ENCODE measurements at regions not wholly inside any gene's neighbourhood (a gene's known extent, or its start where the extent isn't known, plus 50 kb on each side); places are given as distances from the start of the nearest gene placed in this dataset.

- Histone ChIP-seq H3K27ac (ENCODE audit: control insufficient read depth, insufficient read depth) (no peak overlapping the region), H2AFZ (ENCODE audit: control insufficient read depth, low read depth, low read length) (no peak overlapping the region), H3K27me3 (replicated peaks in 1 of 2; ENCODE audit: control insufficient read depth in 2 of 2, insufficient read depth in 2 of 2, low read length in 1 of 2) (no peaks in the 10 kb centered on the region), H3K79me2 (ENCODE audit: control insufficient read depth, insufficient read depth, low read length) (no peaks in the 10 kb centered on the region), H3K4me2 (ENCODE audit: control insufficient read depth, insufficient read depth) (no peak overlapping the region), H3K4me1 (ENCODE audit: control insufficient read depth, insufficient read depth, low read length) (no peaks in the 10 kb centered on the region), H3K9ac (ENCODE audit: control insufficient read depth, insufficient read depth, low read length) (no peak overlapping the region), H4K20me1 (ENCODE audit: control insufficient read depth, insufficient read depth) (no peaks in the 10 kb centered on the region), H3K9me3 (replicated peaks; ENCODE audit: control insufficient read depth, insufficient read depth, low read length) (no peaks in the 10 kb centered on the region; the same call in 2 of the 3 replicates), H3K36me3 (ENCODE audit: control insufficient read depth in 2 of 2, insufficient read depth in 2 of 2, low read length in 1 of 2) (no peaks in the 10 kb centered on the region), H3K4me3 (no peak overlapping the region)
- POLR2A ChIA-PET: no interaction called here
- DNase-seq (ENCODE audit: low read depth, low spot score) (no peak), ATAC-seq (no peak), FAIRE-seq (no peak)
- RAD21 ChIA-PET (ENCODE audit: unreplicated experiment): no interaction called here
- CTCF ChIA-PET: no interaction called here
- no TSS peak for BruUV-seq (replicated peaks)
- TF ChIP-seq PML (IDR thresholded peaks at IDR 0.05; ENCODE audit: low read length): no peak
- TF ChIP-seq WRNIP1 (IDR thresholded peaks at IDR 0.05; ENCODE audit: borderline replicate concordance, low read depth, low read length): no peak
- no peak for TF ChIP-seq ATF2 (IDR thresholded peaks at IDR 0.05; ENCODE audit: low read length)
- no peak for TF ChIP-seq NFXL1 (IDR thresholded peaks at IDR 0.05; ENCODE audit: borderline replicate concordance)
- TF ChIP-seq JUNB (IDR thresholded peaks at IDR 0.05): no peak
- no peak for TF ChIP-seq FOXM1 (IDR thresholded peaks at IDR 0.05; ENCODE audit: low read depth, low read length)
- in situ Hi-C loops (cut with MboI) (no loop called here), intact Hi-C loops (cut with micrococcal nuclease; ENCODE audit: unreplicated experiment) (no loop called here)
- SMC1A ChIA-PET (ENCODE audit: uncharacterized antibody, unreplicated experiment): no interaction called here
Observed at GRCh38 chr11:37525336-37525735, 927.3 kb upstream of the RAG2 start.

- Histone ChIP-seq H4K20me1 (ENCODE audit: control insufficient read depth, insufficient read depth) (no peaks in the 10 kb centered on the region), H3K4me1 (ENCODE audit: control insufficient read depth, insufficient read depth, low read length) (no peaks in the 10 kb centered on the region), H3K27me3 (replicated peaks in 1 of 2; ENCODE audit: control insufficient read depth in 2 of 2, insufficient read depth in 2 of 2, low read length in 1 of 2) (no peaks in the 10 kb centered on the region), H3K4me2 (ENCODE audit: control insufficient read depth, insufficient read depth) (no peak overlapping the region), H3K27ac (ENCODE audit: control insufficient read depth, insufficient read depth) (no peak overlapping the region), H3K4me3 (no peak overlapping the region), H3K9me3 (replicated peaks; ENCODE audit: control insufficient read depth, insufficient read depth, low read length) (no peaks in the 10 kb centered on the region), H3K9ac (ENCODE audit: control insufficient read depth, insufficient read depth, low read length) (no peak overlapping the region), H2AFZ (ENCODE audit: control insufficient read depth, low read depth, low read length) (no peak overlapping the region), H3K36me3 (ENCODE audit: control insufficient read depth in 2 of 2, insufficient read depth in 2 of 2, low read length in 1 of 2) (no peaks in the 10 kb centered on the region), H3K79me2 (ENCODE audit: control insufficient read depth, insufficient read depth, low read length) (no peaks in the 10 kb centered on the region)
- ChIA-PET CTCF (no interaction called here), SMC1A (ENCODE audit: uncharacterized antibody, unreplicated experiment) (no interaction called here), RAD21 (ENCODE audit: unreplicated experiment) (no interaction called here), POLR2A (interaction anchor here (0.6 kb wide), 1 partner anchor 1320 kb away, joined by 3 read pairs; no protein-coding TSS in a partner anchor)
- intact Hi-C loops (cut with micrococcal nuclease; ENCODE audit: unreplicated experiment): no loop called here
- in situ Hi-C loops (cut with MboI): no loop called here
- FAIRE-seq (no peak), DNase-seq (ENCODE audit: low read depth, low spot score) (no peak), ATAC-seq (no peak)
- no TSS peak for BruUV-seq (replicated peaks)
- no peak for TF ChIP-seq SIN3A (IDR thresholded peaks at IDR 0.05; ENCODE audit: low read depth, low read length)
- no peak for TF ChIP-seq ZSCAN29 (IDR thresholded peaks at IDR 0.05)
- TF ChIP-seq ZNF274 (IDR thresholded peaks at IDR 0.05; ENCODE audit: insufficient read depth, insufficient read length): no peak
- TF ChIP-seq IKZF2 (IDR thresholded peaks at IDR 0.05): no peak
- TF ChIP-seq IRF5 (IDR thresholded peaks at IDR 0.05; ENCODE audit: borderline replicate concordance): no peak
- no peak for TF ChIP-seq BACH1 (IDR thresholded peaks at IDR 0.05; ENCODE audit: borderline replicate concordance)
- TF ChIP-seq NRF1 (conservative IDR thresholded peaks at IDR 0.05; ENCODE audit: low read depth, low read length): no peak
- no peak for TF ChIP-seq E4F1 (IDR thresholded peaks at IDR 0.05; ENCODE audit: borderline replicate concordance, partially characterized antibody)
- TF ChIP-seq ATF7 (IDR thresholded peaks at IDR 0.05; ENCODE audit: low read depth): no peak
- no peak for TF ChIP-seq IKZF1 (conservative IDR thresholded peaks at IDR 0.05)
- TF ChIP-seq TBL1XR1 (IDR thresholded peaks at IDR 0.05; ENCODE audit: low read depth, low read length): no peak
Observed at GRCh38 chr11:37519781-37520180, 921.7 kb upstream of the RAG2 start.

All from GM12878 (cell line).